ENCODE measurements at regions not wholly inside any gene's neighbourhood (a gene's known extent, or its start where the extent isn't known, plus 50 kb on each side); places are given as distances from the start of the nearest gene placed in this dataset.

GRCh38 chr10:71035511-71036296 lies 147.3 kb upstream of the PCBD1 start:
- TF ChIP-seq CTCF (IDR thresholded peaks at IDR 0.05) (no peak), POLR2A (IDR thresholded peaks at IDR 0.05) (no peak)
- H3K9me3 ChIP-seq, result no peaks in the 10 kb centered on the region
- no peak overlapping the region for H3K4me3 ChIP-seq
- H3K4me1 ChIP-seq, result peaks cover 5% of the 10 kb centered on the region
- DNase-seq, result no peak
- no peak overlapping the region for H3K27ac ChIP-seq
- intact Hi-C loops (cut with DNase I; ENCODE audit: low total_unique reads), result no loop called here
- WGBS, 2 donors, result 68 to 74% methylated on average over 6 of the region's 6 CpGs
- no peaks in the 10 kb centered on the region for H3K27me3 ChIP-seq
- no peaks in the 10 kb centered on the region for H3K36me3 ChIP-seq (ENCODE audit: low read depth, missing control alignments)

GRCh38 chr10:71036297-71036966 lies 148.1 kb upstream of the PCBD1 start:
- Histone ChIP-seq H3K4me1 (peaks cover 5% of the 10 kb centered on the region), H3K9me3 (no peaks in the 10 kb centered on the region), H3K27ac (no peak overlapping the region), H3K4me3 (no peak overlapping the region), H3K27me3 (no peaks in the 10 kb centered on the region), H3K36me3 (ENCODE audit: low read depth, missing control alignments) (no peaks in the 10 kb centered on the region)
- no peak for TF ChIP-seq CTCF (IDR thresholded peaks at IDR 0.05)
- TF ChIP-seq POLR2A (IDR thresholded peaks at IDR 0.05), result no peak
- DNase-seq, result no peak
- 79 to 80% methylated on average over 5 to 8 of the region's 8 CpGs for WGBS, 2 donors
- intact Hi-C loops (cut with DNase I; ENCODE audit: low total_unique reads), result no loop called here

- intact Hi-C loops (cut with DNase I; ENCODE audit: low total_unique reads), result no loop called here
- H3K9me3 ChIP-seq, result no peaks in the 10 kb centered on the region
- no peaks in the 10 kb centered on the region for H3K27me3 ChIP-seq
- peaks cover 5% of the 10 kb centered on the region for H3K4me1 ChIP-seq
- H3K36me3 ChIP-seq (ENCODE audit: low read depth, missing control alignments), result no peaks in the 10 kb centered on the region
- WGBS, 2 donors, result 55 to 72% methylated on average over 3 of the region's 3 CpGs
- no peak overlapping the region for H3K4me3 ChIP-seq
- DNase-seq, result no peak
- no peak overlapping the region for H3K27ac ChIP-seq
- no peak for TF ChIP-seq CTCF (IDR thresholded peaks at IDR 0.05)
- no peak for TF ChIP-seq POLR2A (IDR thresholded peaks at IDR 0.05)
Observed at GRCh38 chr10:71038091-71038633, 149.8 kb upstream of the PCBD1 start.

- Histone ChIP-seq H3K4me1 (peaks cover 5% of the 10 kb centered on the region), H3K36me3 (ENCODE audit: low read depth, missing control alignments) (no peaks in the 10 kb centered on the region), H3K4me3 (no peak overlapping the region), H3K27ac (no peak overlapping the region), H3K9me3 (no peaks in the 10 kb centered on the region), H3K27me3 (no peaks in the 10 kb centered on the region)
- 100% methylated on average over 1 to 2 of the region's 2 CpGs for WGBS, 2 donors
- TF ChIP-seq POLR2A (IDR thresholded peaks at IDR 0.05) (no peak), CTCF (IDR thresholded peaks at IDR 0.05) (no peak)
- no peak for DNase-seq
- intact Hi-C loops (cut with DNase I; ENCODE audit: low total_unique reads), result no loop called here
Observed at GRCh38 chr10:71038921-71039320, 150.6 kb upstream of the PCBD1 start.

Measured in testis (tissue), 2 donors.